ENCODE measurements at regions not wholly inside any gene's neighbourhood (a gene's known extent, or its start where the extent isn't known, plus 50 kb on each side); places are given as distances from the start of the nearest gene placed in this dataset.

GRCh38 chrX:113133316-113133715 lies 292.7 kb upstream of the AMOT start:
- ATAC-seq, result no peak
- TF ChIP-seq, protein P1, sequence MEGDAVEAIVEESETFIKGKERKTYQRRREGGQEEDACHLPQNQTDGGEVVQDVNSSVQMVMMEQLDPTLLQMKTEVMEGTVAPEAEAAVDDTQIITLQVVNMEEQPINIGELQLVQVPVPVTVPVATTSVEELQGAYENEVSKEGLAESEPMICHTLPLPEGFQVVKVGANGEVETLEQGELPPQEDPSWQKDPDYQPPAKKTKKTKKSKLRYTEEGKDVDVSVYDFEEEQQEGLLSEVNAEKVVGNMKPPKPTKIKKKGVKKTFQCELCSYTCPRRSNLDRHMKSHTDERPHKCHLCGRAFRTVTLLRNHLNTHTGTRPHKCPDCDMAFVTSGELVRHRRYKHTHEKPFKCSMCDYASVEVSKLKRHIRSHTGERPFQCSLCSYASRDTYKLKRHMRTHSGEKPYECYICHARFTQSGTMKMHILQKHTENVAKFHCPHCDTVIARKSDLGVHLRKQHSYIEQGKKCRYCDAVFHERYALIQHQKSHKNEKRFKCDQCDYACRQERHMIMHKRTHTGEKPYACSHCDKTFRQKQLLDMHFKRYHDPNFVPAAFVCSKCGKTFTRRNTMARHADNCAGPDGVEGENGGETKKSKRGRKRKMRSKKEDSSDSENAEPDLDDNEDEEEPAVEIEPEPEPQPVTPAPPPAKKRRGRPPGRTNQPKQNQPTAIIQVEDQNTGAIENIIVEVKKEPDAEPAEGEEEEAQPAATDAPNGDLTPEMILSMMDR (IDR thresholded peaks at IDR 0.05), result no peak
- no peak for TF ChIP-seq POLR2A (IDR thresholded peaks at IDR 0.05)

GRCh38 chrX:113124693-113125092 lies 284.1 kb upstream of the AMOT start:
- TF ChIP-seq, protein P1 (IDR thresholded peaks at IDR 0.05), result no peak
- no peak for TF ChIP-seq POLR2A (IDR thresholded peaks at IDR 0.05)
- H3K27ac ChIP-seq, result no peak overlapping the region
- H3K4me1 ChIP-seq, result no peaks in the 10 kb centered on the region
- no peaks in the 10 kb centered on the region for H3K9me3 ChIP-seq
- no peaks in the 10 kb centered on the region for H3K36me3 ChIP-seq
- H3K27me3 ChIP-seq, result no peaks in the 10 kb centered on the region
- DNase-seq, result no peak
- H3K4me3 ChIP-seq, result no peak overlapping the region
- intact Hi-C loops (cut with DNase I), result no loop called here
- no peak for ATAC-seq

More at GRCh38 chrX:113133316-113133715, 292.7 kb upstream of the AMOT start:
- no peak overlapping the region for H3K27ac ChIP-seq
- no peaks in the 10 kb centered on the region for H3K4me1 ChIP-seq
- intact Hi-C loops (cut with DNase I), result no loop called here
- WGBS (ENCODE audit: insufficient coverage, low coverage, low lambda C conversion rate, missing lambda C conversion rate), result 47% methylated on average over 1 of the region's 1 CpG
- DNase-seq, result no peak
- H3K27me3 ChIP-seq, result no peaks in the 10 kb centered on the region
- no peaks in the 10 kb centered on the region for H3K36me3 ChIP-seq
- no peaks in the 10 kb centered on the region for H3K9me3 ChIP-seq
- no peak overlapping the region for H3K4me3 ChIP-seq

GRCh38 chrX:113075521-113075920 lies 234.9 kb upstream of the AMOT start:
- TF ChIP-seq, protein P1 (IDR thresholded peaks at IDR 0.05), result no peak
- TF ChIP-seq POLR2A (IDR thresholded peaks at IDR 0.05), result no peak
- intact Hi-C loops (cut with DNase I), result no loop called here
- ATAC-seq, result no peak
- H3K36me3 ChIP-seq, result no peaks in the 10 kb centered on the region
- no peak overlapping the region for H3K27ac ChIP-seq
- no peaks in the 10 kb centered on the region for H3K27me3 ChIP-seq
- DNase-seq, result no peak
- no peaks in the 10 kb centered on the region for H3K4me1 ChIP-seq
- no peaks in the 10 kb centered on the region for H3K9me3 ChIP-seq
- no peak overlapping the region for H3K4me3 ChIP-seq

- Histone ChIP-seq H3K36me3 (no peaks in the 10 kb centered on the region), H3K4me3 (no peak overlapping the region), H3K9me3 (no peaks in the 10 kb centered on the region), H3K27ac (no peak overlapping the region), H3K27me3 (no peaks in the 10 kb centered on the region), H3K4me1 (no peaks in the 10 kb centered on the region)
- DNase-seq, result no peak
- WGBS (ENCODE audit: insufficient coverage, low coverage, low lambda C conversion rate, missing lambda C conversion rate), result 54% methylated on average over 1 of the region's 1 CpG
- TF ChIP-seq, protein P1 (IDR thresholded peaks at IDR 0.05), result no peak
- no peak for TF ChIP-seq POLR2A (IDR thresholded peaks at IDR 0.05)
- ATAC-seq, result no peak
- intact Hi-C loops (cut with DNase I), result no loop called here
These were observed 219.1 kb upstream of the AMOT start for GRCh38 chrX:113059714-113060113.

DNA sequence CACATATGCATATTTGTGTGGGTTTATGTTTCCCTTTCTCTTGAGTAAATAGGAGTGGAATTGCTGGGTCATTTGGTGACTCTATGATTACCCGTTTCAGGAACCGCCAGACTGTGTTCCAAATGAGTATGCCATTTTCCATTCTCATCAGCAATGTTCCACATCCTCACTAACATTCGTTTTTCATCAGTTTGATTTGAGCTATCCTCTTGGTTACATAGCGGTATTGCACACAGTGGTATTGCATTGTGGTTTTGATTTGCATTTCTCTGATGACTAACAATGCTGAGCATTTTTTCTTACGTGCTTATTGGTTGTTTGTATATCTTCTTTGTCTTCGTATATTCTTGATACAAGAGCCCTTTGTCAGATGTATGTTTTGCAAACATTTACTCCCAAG lies 218.0 kb upstream of the AMOT start:
- no peak for ATAC-seq
- H3K27ac ChIP-seq, result no peak overlapping the region
- H3K9me3 ChIP-seq, result peaks cover 0 to 1% (median 0%) of the 10 kb centered on the region in 4 donors
- no peaks in the 10 kb centered on the region for H3K4me1 ChIP-seq
- H3K4me3 ChIP-seq, result no peak overlapping the region
- no peaks in the 10 kb centered on the region for H3K27me3 ChIP-seq
- TF ChIP-seq, protein P1 (IDR thresholded peaks at IDR 0.05), result no peak
- no peak for TF ChIP-seq POLR2A (IDR thresholded peaks at IDR 0.05)
- intact Hi-C loops (cut with DNase I), result no loop called here
- WGBS (ENCODE audit: insufficient coverage, low coverage, low lambda C conversion rate, missing lambda C conversion rate), result 49% methylated on average over 6 of the region's 6 CpGs
- no peaks in the 10 kb centered on the region for H3K36me3 ChIP-seq
- no peak for DNase-seq

Data from right lobe of liver (tissue), 6 donors.